Panc1 (cell line): ENCODE measurements at regions not wholly inside any gene's neighbourhood (a gene's known extent, or its start where the extent isn't known, plus 50 kb on each side); places are given as distances from the start of the nearest gene placed in this dataset.
"Not testable (repeated sequence)": the region's sequence is repeated elsewhere in the genome, so short reads cannot be mapped to it uniquely, and the experiment has no call there.

Experiments
- ATAC-seq: fragments of 200-7000 bp; cut with Tn5 transposase; 2 replicates; pipeline ENCODE4 v1.9.1; 2020; ENCODE audit warnings: mild to moderate bottlenecking, moderate library complexity
- BruUV-seq: library from RNA; stranded (reverse); fragments of 400-500 nt; replicated peaks from 2 replicates; lab custom pipeline; 2021; lab: Mats Ljungman, UMichigan
- CTCF ChIA-PET: fragments of 300-600 bp; sonication (Branson Sonifier 250); formaldehyde crosslinking; loops from one replicate; lab custom pipeline; 2022; ENCODE audit warnings: antibody characterized with exemption; lab: Charles Lee
- POLR2A ChIA-PET: fragments of 300-600 bp; sonication (Branson Sonifier 250); formaldehyde crosslinking; loops from one replicate; lab custom pipeline; 2022; ENCODE audit warnings: antibody characterized with exemption; lab: Charles Lee
- DNase-seq: peaks from one replicate; pipeline ENCODE4 v3.0.0-alpha.2; 2010; ENCODE audit warnings: low read depth, low spot score
- H3K27ac ChIP-seq: 2 replicates; pipeline ENCODE4 v1.5.1; 2011; ENCODE audit warnings: mild to moderate bottlenecking, low read length, inconsistent platforms
- H3K27me3 ChIP-seq: fragments of 200-500 bp; sonication (Bioruptor generic); 2 replicates; pipeline ENCODE4 v1.6.0; 2014; ENCODE audit warnings: low read length, inconsistent platforms; ENCODE audit not compliant: control insufficient read depth, insufficient read depth
- H3K36me3 ChIP-seq: fragments of 200-500 bp; sonication (Bioruptor generic); 2 replicates; pipeline ENCODE4 v1.5.1; 2014; ENCODE audit warnings: inconsistent platforms, mild to moderate bottlenecking, low read length, moderate library complexity; ENCODE audit not compliant: control insufficient read depth, insufficient read depth
- H3K4me1 ChIP-seq: 2 replicates; pipeline ENCODE4 v1.5.1; 2011; ENCODE audit warnings: inconsistent platforms, mild to moderate bottlenecking, low read length, moderate library complexity; ENCODE audit not compliant: control insufficient read depth, insufficient read depth
- H3K4me3 ChIP-seq, 2 experiments: 2 replicates each; pipeline ENCODE4 v1.5.1; 2011 to 2012; ENCODE audit warnings: low read depth in 2 of 2, low read length in 2 of 2, mild to moderate bottlenecking in 2 of 2, inconsistent platforms in 1 of 2, moderate library complexity in 1 of 2
- H3K9me3 ChIP-seq: fragments of 200-500 bp; sonication (Bioruptor generic); 2 replicates; pipeline ENCODE4 v1.5.1; 2014; ENCODE audit warnings: low read depth, mild to moderate bottlenecking, inconsistent platforms, low read length, moderate library complexity; ENCODE audit not compliant: control insufficient read depth, insufficient read depth
- POLR2AphosphoS5 ChIP-seq: IDR thresholded peaks from 2 replicates; pipeline ENCODE4 v1.6.1; 2012; ENCODE audit warnings: mild to moderate bottlenecking, low read depth, low read length, moderate library complexity
- SIN3A ChIP-seq: IDR thresholded peaks from 2 replicates; pipeline ENCODE4 v1.6.1; 2012; ENCODE audit warnings: low read depth, mild to moderate bottlenecking, low read length, moderate library complexity, borderline replicate concordance; ENCODE audit not compliant: insufficient read depth
- TCF7L2 ChIP-seq: IDR thresholded peaks from 2 replicates; pipeline ENCODE4 v1.6.1; 2011; ENCODE audit warnings: mild to moderate bottlenecking, low read depth, low read length, inconsistent platforms
- in situ Hi-C: cut with HindIII; loops from 2 replicates; pipeline ENCODE4 v1.10.0; 2016; ENCODE audit warnings: low sequenced_read_pairs, low pct_unique_long_range_greater_than_20kb
- intact Hi-C: fragments of 100-400 bp; cut with micrococcal nuclease; formaldehyde crosslinking; loops from one replicate; pipeline ENCODE4 v1.10.0; 2022; ENCODE audit not compliant: unreplicated experiment
- TF ChIP-seq, protein P1 (sequence below): fragments of 450-650 bp; IDR thresholded peaks from 2 replicates; pipeline ENCODE4 v1.5.1; 2017; ENCODE audit warnings: mild to moderate bottlenecking
- TF ChIP-seq, protein P2 (sequence below), 2 experiments: IDR thresholded peaks; 2 replicates each; pipeline ENCODE4 v1.6.1; 2011 to 2012; ENCODE audit warnings: low read depth in 2 of 2, control low read depth in 1 of 2, low read length in 1 of 2, mild to moderate bottlenecking in 1 of 2, moderate library complexity in 1 of 2; ENCODE audit not compliant: insufficient read depth in 1 of 2

DNA sequence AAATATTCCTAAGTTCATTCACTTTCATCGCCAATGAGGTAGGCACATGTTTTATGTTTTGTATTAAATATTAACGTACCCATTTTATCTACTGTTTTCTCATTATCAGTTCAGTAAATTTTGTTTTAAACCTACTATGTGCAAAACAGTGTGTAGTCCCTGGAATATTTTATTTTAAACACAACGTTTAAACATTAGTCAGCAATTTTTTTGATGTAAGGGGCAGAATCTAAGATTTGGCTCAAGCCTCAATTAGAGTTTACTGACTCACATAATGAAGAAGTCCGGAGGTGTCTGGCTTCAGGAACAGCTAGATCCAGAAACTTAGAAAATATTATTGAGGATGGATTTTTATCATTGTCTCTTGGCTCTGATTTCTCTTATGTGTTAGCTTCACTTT lies 267.5 kb downstream of the C12orf75 start:
- ATAC-seq = no peak
- intact Hi-C loops = no loop called here

DNA sequence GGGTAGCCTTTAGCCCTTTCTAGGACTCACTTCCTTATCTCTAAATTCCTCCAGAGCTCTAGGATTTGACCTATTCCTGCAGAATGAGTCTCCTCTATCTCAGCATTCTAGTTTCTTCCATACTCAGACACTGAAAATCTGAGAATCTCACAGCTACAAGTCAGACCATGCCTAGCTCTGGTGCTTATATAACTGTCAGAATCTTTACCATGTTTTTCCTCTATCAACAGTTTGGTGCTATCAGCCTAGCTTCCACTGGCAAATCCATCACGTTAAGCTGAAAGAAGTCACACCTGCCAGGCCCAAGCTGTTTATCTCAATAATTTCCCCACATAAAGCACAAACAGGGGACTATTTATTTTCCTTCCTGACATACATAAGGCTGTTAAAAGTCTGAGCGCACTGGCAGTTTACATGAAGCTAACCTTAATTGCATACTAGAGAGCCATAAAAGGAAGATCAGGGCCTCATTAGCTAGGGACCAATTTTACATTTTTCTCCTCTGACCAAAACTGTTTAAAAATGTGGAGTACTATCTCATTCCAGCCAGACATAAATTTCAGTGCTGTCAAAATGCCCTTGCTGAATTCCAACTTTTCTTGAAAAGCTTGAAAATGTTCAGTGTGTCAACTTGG lies 270.5 kb downstream of the C12orf75 start:
- no peak for DNase-seq
- CTCF ChIA-PET = no interaction called here

More for the DNA sequence above, 267.5 kb downstream of the C12orf75 start:
- Histone ChIP-seq H3K36me3 (no peaks in the 10 kb centered on the region), H3K4me3 (no peak overlapping the region), H3K4me1 (no peaks in the 10 kb centered on the region), H3K9me3 (no peaks in the 10 kb centered on the region), H3K27me3 (no peaks in the 10 kb centered on the region), H3K27ac (no peak overlapping the region)
- POLR2A ChIA-PET = no interaction called here
- BruUV-seq = no TSS peak
- TF ChIP-seq, protein P1, sequence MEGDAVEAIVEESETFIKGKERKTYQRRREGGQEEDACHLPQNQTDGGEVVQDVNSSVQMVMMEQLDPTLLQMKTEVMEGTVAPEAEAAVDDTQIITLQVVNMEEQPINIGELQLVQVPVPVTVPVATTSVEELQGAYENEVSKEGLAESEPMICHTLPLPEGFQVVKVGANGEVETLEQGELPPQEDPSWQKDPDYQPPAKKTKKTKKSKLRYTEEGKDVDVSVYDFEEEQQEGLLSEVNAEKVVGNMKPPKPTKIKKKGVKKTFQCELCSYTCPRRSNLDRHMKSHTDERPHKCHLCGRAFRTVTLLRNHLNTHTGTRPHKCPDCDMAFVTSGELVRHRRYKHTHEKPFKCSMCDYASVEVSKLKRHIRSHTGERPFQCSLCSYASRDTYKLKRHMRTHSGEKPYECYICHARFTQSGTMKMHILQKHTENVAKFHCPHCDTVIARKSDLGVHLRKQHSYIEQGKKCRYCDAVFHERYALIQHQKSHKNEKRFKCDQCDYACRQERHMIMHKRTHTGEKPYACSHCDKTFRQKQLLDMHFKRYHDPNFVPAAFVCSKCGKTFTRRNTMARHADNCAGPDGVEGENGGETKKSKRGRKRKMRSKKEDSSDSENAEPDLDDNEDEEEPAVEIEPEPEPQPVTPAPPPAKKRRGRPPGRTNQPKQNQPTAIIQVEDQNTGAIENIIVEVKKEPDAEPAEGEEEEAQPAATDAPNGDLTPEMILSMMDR = no peak
- no peak for TF ChIP-seq POLR2AphosphoS5
- no peak for TF ChIP-seq SIN3A
- no peak for TF ChIP-seq TCF7L2
- DNase-seq = no peak
- CTCF ChIA-PET = interaction anchor here (0.6 kb wide), 2 partner anchors 13 to 538 kb away, joined by 3 to 4 read pairs; no protein-coding TSS in a partner anchor
- in situ Hi-C loops = no loop called here

DNA sequence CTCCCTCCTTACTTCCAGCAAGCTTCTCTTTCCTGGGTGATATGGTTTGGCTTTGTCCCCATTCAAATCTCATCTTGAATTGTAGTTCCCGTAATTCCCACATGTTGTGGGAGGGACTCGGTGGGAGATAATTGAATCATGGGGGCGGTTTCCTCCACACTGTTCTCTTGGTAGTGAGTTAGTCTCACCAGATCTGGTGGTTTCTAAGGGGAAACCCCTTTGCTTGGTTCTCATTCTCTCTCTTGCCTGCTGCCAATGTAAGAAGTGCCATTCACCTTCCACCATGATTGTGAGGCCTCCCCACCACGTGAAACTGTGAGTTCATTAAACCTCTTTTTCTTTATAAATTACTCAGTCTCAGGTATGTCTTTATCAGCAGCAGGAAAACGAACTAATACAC lies 271.8 kb downstream of the C12orf75 start:
- ATAC-seq, intact Hi-C loops, H3K27me3 ChIP-seq, H3K27ac ChIP-seq, CTCF ChIA-PET, BruUV-seq, H3K4me1 ChIP-seq, in situ Hi-C loops, H3K36me3 ChIP-seq, DNase-seq, H3K4me3 ChIP-seq, H3K9me3 ChIP-seq: not testable (repeated sequence)
- POLR2A ChIA-PET = interaction anchor here (0.6 kb wide), 1 partner anchor 25 kb away, joined by 12 read pairs; no protein-coding TSS in a partner anchor

More for the DNA sequence above, 270.5 kb downstream of the C12orf75 start:
- Histone ChIP-seq H3K36me3 (no peaks in the 10 kb centered on the region), H3K27ac (no peak overlapping the region), H3K27me3 (no peaks in the 10 kb centered on the region), H3K4me1 (no peaks in the 10 kb centered on the region), H3K9me3 (no peaks in the 10 kb centered on the region), H3K4me3 (no peak overlapping the region)
- POLR2A ChIA-PET = no interaction called here
- intact Hi-C loops (no loop called here), in situ Hi-C loops (no loop called here)
- TF ChIP-seq TCF7L2 (no peak), POLR2AphosphoS5 (no peak), SIN3A (no peak)
- TF ChIP-seq, protein P1 = no peak
- TF ChIP-seq, protein P2, sequence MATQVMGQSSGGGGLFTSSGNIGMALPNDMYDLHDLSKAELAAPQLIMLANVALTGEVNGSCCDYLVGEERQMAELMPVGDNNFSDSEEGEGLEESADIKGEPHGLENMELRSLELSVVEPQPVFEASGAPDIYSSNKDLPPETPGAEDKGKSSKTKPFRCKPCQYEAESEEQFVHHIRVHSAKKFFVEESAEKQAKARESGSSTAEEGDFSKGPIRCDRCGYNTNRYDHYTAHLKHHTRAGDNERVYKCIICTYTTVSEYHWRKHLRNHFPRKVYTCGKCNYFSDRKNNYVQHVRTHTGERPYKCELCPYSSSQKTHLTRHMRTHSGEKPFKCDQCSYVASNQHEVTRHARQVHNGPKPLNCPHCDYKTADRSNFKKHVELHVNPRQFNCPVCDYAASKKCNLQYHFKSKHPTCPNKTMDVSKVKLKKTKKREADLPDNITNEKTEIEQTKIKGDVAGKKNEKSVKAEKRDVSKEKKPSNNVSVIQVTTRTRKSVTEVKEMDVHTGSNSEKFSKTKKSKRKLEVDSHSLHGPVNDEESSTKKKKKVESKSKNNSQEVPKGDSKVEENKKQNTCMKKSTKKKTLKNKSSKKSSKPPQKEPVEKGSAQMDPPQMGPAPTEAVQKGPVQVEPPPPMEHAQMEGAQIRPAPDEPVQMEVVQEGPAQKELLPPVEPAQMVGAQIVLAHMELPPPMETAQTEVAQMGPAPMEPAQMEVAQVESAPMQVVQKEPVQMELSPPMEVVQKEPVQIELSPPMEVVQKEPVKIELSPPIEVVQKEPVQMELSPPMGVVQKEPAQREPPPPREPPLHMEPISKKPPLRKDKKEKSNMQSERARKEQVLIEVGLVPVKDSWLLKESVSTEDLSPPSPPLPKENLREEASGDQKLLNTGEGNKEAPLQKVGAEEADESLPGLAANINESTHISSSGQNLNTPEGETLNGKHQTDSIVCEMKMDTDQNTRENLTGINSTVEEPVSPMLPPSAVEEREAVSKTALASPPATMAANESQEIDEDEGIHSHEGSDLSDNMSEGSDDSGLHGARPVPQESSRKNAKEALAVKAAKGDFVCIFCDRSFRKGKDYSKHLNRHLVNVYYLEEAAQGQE (IDR thresholded peaks at IDR 0.05; ENCODE audit: insufficient read depth in 1 of 2, low read depth in 2 of 2, low read length in 1 of 2) = no peak
- no TSS peak for BruUV-seq
- ATAC-seq = no peak

DNA sequence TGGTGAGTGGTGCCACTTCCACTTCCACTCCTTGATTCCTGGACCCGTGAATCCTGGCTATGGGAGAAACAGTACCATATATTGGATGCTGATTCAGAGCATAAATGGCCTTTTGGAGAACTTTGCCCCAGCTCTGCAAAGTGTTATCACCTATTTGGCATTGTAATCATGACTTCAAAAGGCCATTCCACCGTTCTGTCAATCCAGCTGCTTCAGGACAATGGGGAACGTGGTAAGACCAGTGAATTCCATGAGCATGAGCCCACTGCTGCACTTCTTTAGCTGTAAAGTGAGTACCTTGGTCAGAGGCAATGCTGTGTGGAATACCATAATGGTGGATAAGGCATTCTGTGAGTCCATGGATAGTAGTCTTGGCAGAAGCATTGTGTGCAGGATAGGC lies 273.8 kb downstream of the C12orf75 start:
- DNase-seq, H3K27ac ChIP-seq, H3K36me3 ChIP-seq, in situ Hi-C loops, intact Hi-C loops, H3K4me1 ChIP-seq, H3K4me3 ChIP-seq, ATAC-seq, CTCF ChIA-PET, H3K9me3 ChIP-seq, POLR2A ChIA-PET, H3K27me3 ChIP-seq, BruUV-seq: not testable (repeated sequence)
